HG03103 (cell line): ENCODE measurements at regions not wholly inside any gene's neighbourhood (a gene's known extent, or its start where the extent isn't known, plus 50 kb on each side); places are given as distances from the start of the nearest gene placed in this dataset.
A peak's percentile ranks its signal among the peaks of the same experiment; 100 is the strongest.
"Not testable (repeated sequence)": the region's sequence is repeated elsewhere in the genome, so short reads cannot be mapped to it uniquely, and the experiment has no call there.

Source experiments
- ATAC-seq: cut with Tn5 transposase; IDR thresholded peaks from one replicate; pipeline ENCODE4 v1.9.1; 2021; ENCODE audit warnings: low read depth; ENCODE audit not compliant: unreplicated experiment

- no peak for ATAC-seq
Measured at GRCh38 chr4:11842620-11843263, 414.0 kb upstream of the HS3ST1 start.

DNA sequence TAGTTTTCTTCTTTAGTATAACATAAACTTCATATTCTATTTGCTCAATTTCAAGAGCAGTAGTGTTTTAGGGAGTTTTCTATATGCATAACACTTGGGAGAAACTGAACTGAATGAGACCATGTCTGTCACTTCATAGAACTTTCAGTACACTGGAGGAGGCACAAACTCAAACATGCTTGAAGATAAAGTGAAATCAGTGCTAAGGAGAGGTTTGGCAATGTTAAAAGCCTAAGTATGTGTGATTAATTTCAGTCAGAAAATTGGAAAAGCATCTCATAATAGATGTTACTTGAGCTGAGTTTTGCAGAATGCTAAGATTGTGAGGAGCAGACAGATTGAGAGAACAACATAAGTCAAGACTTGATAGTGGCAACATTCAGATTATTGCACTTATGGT lies 411.2 kb upstream of the HS3ST1 start:
- ATAC-seq: no peak

GRCh38 chr4:11831739-11832138 lies 403.0 kb upstream of the HS3ST1 start:
- no peak for ATAC-seq

DNA sequence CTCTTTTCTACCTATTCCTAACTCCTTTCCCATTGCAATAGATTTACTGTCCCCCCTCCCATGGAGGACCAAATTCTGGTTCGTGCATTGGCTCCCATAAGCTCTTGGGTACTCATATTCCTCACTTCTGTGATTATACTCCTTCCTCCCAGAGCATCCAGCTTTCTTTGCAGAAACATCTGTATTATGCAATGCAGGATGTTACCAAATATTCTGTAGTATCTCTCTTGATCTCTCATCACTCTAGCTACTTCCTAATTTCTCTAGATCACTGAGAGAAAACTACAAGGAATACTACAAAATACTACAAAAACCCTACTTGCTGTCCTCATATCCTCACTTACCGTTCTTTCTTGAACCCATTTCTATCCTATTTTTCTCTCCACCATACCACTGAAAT lies 395.9 kb upstream of the HS3ST1 start:
- ATAC-seq: no peak

DNA sequence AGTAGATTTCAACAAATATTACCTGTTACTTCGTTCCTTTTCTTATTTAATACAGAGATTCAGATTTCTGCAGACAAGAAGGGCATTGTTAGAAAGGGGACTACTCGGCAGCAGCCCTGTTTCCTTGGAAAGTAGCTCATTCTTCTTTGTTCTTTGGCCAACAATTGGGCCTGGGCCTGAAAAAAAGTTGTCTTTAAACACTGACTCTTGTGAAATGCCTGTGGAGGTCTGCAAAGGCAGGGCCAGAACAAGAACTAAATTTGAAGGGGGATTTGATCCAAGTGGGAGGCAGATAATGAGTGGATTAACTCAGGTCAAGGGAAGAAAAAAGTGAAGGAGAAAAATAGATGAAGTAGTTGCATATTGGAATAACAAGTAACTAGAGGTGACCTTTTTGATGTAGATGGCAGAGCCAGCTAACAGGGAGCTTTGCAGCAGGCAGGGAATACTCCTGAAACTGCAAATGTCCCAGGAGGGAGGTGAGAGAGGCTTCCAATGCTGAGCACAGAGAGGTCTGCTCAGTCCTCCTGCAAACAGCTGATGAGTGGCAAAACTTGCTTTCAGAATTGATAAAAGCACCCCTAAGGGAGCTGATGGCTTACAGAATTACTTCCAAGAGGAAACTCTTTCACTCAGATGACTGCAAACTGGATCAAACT lies 393.2 kb upstream of the HS3ST1 start:
- ATAC-seq: no peak

DNA sequence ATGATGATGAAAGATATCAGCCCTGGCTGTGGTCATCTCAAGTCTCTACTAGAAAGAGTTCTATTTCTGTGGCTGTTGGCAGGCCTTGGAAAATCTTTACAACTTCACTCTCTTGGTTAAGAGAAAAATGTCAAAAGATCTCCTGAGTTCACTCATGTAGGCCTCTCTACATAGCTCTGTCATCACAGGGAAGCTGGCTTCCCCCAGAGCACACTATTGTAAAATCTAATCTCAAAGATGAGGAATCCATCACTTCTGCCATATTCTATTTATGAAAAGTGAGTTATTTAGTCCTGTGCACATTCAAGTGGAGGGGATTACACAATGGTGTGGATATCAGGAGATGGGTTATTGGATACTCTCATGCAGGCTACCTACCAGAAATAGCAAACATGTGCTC lies 388.4 kb upstream of the HS3ST1 start:
- no peak for ATAC-seq

GRCh38 chr4:11814758-11815157 lies 386.1 kb upstream of the HS3ST1 start:
- no peak for ATAC-seq

GRCh38 chr4:11813951-11814446 lies 385.3 kb upstream of the HS3ST1 start:
- no peak for ATAC-seq

DNA sequence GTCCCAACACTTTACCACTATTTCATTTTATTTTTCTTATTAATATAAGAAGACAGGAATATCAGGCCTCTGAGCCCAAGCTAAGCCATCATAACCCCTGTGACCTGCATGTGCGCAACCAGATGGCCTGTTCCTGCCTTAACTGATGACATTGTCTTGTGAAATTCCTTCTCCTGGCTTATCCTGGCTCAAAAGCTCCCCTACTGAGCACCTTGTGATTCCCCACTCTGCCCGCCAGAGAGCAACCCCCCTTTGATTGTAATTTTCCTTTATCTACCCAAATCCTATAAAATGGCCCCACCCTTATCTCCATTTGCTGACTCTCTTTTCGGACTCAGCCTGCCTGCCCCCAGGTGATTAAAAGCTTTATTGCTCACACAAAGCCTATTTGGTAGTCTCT lies 382.8 kb upstream of the HS3ST1 start:
- ATAC-seq: not testable (repeated sequence)

- peak; percentile 88 for ATAC-seq
Measured at GRCh38 chr4:11805842-11806241, 377.1 kb upstream of the HS3ST1 start.

GRCh38 chr4:11801466-11802446 lies 373.1 kb upstream of the HS3ST1 start:
- no peak for ATAC-seq

- ATAC-seq: no peak
Measured at GRCh38 chr4:11799196-11799595, 370.5 kb upstream of the HS3ST1 start.

DNA sequence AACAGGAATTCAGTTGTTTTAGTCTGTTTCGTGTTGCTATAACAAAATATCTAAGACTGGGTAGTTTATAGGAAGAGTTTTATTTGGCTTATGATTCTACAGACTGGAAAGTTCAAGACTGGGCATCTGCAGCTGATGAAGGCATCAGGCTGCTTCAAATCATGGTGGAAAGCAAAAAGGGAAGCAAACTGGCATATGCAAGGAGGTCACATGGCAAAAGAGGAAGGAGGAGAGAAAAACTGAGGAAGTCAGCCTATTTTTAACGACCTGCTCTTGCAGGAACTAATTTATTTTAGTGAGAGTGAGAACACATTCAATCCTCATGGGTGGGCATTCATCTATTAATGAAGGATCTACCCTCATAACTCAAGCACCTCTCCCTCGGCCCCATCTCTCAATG lies 363.1 kb upstream of the HS3ST1 start:
- no peak for ATAC-seq

- ATAC-seq: no peak
Measured at GRCh38 chr4:11790230-11790629, 361.5 kb upstream of the HS3ST1 start.

DNA sequence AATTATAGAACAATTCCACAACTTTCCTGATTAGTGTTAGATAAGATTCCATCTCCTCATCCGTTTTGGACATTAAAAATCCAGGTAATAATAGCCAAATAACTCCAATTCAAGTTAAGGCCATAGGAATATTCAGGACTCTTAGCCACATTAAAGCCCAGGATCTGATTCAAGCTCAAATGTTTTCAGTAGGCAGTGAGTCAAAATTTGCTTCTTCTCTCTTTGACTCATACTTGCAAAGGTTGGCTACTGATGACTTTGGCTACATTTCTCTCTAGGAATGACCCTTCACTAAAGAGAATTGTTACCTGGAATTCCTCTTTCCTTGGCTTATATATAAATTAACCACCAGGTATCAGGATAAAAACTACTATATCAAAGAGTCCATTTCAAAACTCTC lies 354.9 kb upstream of the HS3ST1 start:
- no peak for ATAC-seq

DNA sequence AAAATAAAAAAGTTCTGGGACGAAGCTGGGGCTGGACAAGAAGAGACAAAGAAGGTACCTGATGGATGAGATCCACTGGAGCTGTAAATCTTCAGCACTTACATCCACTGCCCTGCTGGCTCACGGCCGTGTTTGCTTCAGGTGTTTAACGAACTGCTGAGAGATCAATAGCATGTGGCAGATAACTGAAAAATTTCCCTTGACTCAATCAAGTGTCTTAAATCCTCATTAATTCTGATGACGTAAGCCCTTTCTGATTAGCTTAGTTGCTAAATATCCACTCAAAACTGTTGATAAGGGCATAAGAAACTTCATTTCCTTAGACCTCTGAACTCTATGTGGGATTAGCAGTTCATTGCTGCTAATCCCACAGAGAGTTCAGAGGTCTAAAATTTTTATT lies 354.2 kb upstream of the HS3ST1 start:
- no peak for ATAC-seq

DNA sequence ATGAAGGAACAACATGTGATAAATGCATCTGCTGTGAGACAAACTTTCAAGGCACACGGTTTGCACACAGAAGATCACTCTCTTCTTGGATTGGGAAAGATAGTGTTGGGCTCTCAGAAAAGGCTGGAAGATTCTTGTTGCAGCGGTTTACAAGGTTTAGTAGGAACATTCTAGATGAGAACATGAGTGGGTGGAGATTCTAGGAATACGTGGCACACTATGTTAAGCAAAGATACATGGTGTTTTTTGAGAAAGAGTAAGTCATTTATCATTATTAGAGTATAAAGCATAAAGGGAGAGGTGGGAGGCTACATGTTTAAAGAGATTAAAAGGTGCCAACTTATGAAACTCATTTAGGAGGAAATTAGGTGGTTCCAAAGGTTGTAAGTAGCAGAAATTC lies 348.8 kb upstream of the HS3ST1 start:
- ATAC-seq: no peak

DNA sequence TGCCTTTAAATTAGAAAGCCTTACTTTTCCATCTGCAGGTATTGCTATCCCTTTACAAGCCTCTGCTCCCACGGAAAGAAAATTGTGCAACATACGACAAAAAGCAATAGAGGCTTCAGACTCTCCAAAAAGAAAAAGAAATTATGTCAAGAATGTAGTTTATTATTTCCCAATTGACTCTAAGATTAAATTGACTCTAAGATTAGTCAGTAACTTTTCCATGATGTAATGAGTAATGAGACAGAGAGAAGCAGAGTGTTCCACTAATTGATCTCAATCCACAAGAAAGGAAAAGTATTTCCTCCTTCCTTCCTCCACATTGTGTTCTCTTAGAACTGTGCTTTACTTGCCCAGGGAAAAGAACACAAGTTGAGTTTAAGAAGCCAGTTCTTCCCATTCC lies 345.7 kb upstream of the HS3ST1 start:
- ATAC-seq: no peak

DNA sequence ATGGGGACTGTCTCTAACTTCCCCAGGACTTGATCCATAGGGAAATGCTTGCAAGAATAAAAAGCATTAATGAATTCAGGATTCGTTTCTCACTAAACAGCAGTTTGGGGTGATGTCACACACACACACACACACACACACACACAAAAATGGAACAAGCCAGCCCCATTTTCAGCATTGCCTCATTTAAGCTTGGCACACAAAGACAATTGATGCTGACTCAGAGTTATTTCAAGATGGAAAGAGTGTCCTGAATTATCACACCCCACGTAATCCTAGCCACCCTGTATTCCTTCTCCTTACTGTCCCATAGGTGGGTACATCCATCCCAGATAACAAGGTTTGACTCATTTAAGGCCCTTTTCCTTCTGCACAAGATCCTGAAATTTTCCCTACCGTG lies 345.1 kb upstream of the HS3ST1 start:
- ATAC-seq: no peak

- ATAC-seq: no peak
Measured at GRCh38 chr4:11769434-11769833, 340.7 kb upstream of the HS3ST1 start.

GRCh38 chr4:11768251-11768972 lies 339.7 kb upstream of the HS3ST1 start:
- no peak for ATAC-seq
